ENCODE measurements at regions not wholly inside any gene's neighbourhood (a gene's known extent, or its start where the extent isn't known, plus 50 kb on each side); places are given as distances from the start of the nearest gene placed in this dataset.

GRCh38 chr13:56900549-56901279, 240.0 kb upstream of the PRR20A start:
- no peak for DNase-seq (ENCODE audit: low read depth)

DNA sequence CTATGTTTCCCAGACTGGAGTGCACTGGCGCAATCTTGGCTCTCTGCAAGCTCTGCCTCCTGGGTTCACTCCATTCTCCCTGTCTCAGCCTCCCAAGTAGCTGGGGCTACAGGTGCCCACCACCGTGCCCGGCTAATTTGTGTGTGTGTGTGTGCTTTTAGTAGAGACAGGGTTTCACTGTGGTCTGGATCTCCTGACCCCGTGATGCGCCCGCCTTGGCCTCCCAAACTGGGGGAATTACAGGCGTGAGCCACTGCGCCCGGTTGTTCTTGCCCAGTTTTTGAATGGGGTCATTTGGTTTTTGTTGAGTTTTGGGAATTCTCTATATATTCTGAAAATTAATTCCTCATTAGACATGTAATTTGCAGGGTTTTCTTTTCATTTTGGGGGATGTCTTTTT, 238.4 kb upstream of the PRR20A start:
- no peak for DNase-seq (ENCODE audit: low read depth)

DNA sequence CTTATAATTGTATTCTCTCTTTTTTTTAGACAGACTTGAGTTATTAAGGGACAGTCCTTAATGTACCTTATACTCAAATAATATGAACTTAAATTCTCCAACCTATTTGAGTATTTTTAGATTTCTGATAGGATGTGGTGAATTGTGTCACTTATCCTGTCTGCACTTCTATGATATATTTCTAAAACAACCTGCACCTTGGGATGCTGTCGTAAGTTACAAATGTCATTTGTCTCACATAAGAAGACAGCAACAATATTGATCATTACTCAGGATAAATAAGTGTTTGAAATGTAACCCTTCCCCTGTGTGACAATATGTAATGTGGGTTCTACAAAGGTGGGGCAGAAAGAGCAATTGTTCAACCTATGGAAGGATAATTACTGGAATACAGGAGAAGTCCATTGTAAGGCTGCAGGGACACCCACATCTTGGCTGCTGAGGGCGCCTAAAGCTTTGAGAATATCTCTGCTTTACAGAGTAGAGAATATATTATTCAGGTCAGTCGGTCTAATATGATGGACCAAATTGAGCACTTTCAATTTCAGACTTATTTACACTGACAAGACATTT, 236.9 kb upstream of the PRR20A start:
- DNase-seq (ENCODE audit: low read depth): no peak

GRCh38 chr13:56906909-56907308, 233.8 kb upstream of the PRR20A start:
- no peak for DNase-seq (ENCODE audit: low read depth)

- no peak for DNase-seq (ENCODE audit: low read depth)
Observed at GRCh38 chr13:56907766-56908165, 233.0 kb upstream of the PRR20A start.

GRCh38 chr13:56909896-56910600, 230.7 kb upstream of the PRR20A start:
- DNase-seq (ENCODE audit: low read depth): no peak

GRCh38 chr13:56917966-56918365, 222.8 kb upstream of the PRR20A start:
- no peak for DNase-seq (ENCODE audit: low read depth)

- DNase-seq (ENCODE audit: low read depth): no peak
Observed at GRCh38 chr13:56923626-56924140, 217.0 kb upstream of the PRR20A start.

GRCh38 chr13:56924401-56924800, 216.3 kb upstream of the PRR20A start:
- DNase-seq (ENCODE audit: low read depth): no peak

GRCh38 chr13:56932104-56932503, 208.6 kb upstream of the PRR20A start:
- DNase-seq (ENCODE audit: low read depth): no peak

DNA sequence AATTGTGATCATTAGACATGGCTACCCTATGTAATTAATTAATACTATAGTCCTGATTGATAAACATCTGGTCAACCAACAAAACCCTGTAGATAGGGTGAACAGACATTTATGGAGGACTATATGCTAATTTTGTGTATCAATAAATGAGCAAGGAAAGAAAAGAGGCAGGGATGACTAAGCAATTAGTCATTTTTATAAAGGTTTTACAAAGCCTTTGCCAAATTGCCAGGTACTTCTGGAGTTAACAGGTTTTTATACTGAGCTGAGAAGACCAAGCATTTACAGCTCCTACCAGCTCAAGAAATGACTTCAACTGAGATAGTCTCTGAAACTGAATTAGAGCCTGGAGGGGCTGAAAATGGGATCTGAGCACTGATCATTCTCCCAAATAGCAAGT, 186.8 kb upstream of the PRR20A start:
- no peak for DNase-seq (ENCODE audit: low read depth)

- DNase-seq (ENCODE audit: low read depth): no peak
Observed at GRCh38 chr13:56975647-56976046, 165.1 kb upstream of the PRR20A start.

GRCh38 chr13:56980856-56981255, 159.9 kb upstream of the PRR20A start:
- no peak for DNase-seq (ENCODE audit: low read depth)

DNA sequence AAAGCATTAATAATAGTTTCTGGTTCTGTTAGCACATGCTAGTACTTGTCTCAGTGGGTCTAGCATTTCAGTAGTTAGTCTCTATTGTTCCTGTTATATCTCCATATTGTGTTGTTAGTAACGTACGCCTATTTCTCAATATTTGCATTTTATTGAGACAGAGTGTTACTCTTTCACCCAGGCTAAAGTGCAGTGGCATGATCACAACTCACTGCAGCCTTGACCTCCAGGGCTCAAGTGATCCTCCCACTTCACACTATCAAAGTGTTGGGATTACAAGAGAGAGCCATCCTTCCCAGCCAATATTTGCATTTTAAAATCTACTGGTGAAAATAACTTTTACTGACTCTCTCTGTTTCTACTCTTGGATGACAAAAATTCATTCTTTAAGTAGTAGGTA, 154.6 kb upstream of the PRR20A start:
- no peak for DNase-seq (ENCODE audit: low read depth)

DNA sequence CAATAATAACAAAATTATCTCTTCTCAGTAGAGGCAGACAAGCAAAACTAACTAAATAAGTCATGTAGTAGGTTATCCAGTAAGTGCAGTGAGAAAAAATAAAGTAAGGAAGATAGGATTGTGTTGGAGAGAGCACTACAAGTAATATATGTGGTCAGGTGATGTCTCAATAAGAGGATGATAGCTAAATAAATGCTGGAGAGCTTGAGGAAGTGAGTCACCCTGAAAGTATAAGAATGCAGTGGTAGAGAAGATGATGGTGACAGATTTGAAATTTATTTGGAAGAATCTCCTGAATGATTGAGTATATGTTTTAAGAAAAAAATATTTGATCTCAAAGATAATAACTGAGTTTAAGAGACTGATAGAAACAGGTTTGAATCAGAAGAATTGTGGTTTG, 152.2 kb upstream of the PRR20A start:
- DNase-seq (ENCODE audit: low read depth): no peak

- DNase-seq (ENCODE audit: low read depth): no peak
Observed at GRCh38 chr13:57003682-57004081, 137.0 kb upstream of the PRR20A start.

GRCh38 chr13:57017357-57017756, 123.4 kb upstream of the PRR20A start:
- DNase-seq (ENCODE audit: low read depth): no peak

GRCh38 chr13:57018915-57019314, 121.8 kb upstream of the PRR20A start:
- DNase-seq (ENCODE audit: low read depth): no peak

GRCh38 chr13:57030671-57031070, 110.0 kb upstream of the PRR20A start:
- no peak for DNase-seq (ENCODE audit: low read depth)

DNA sequence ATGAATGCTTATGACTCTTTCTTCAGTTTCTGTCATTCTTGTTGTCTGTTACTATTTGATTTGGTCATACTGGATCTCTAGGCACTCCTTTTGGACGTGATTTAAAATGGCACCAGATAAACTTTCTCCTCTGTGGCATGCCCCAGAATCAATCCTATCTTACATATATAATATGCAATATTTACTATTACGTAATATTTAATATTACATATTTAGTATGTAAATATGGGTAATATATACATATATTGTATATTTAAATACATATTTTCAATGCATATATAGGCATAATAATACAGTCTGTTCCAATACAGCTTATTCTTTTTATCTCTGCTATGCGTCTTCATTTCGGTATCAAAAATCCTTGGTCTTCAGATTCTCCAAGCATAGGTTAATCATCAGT, 104.4 kb upstream of the PRR20A start:
- no peak for DNase-seq (ENCODE audit: low read depth)

DNA sequence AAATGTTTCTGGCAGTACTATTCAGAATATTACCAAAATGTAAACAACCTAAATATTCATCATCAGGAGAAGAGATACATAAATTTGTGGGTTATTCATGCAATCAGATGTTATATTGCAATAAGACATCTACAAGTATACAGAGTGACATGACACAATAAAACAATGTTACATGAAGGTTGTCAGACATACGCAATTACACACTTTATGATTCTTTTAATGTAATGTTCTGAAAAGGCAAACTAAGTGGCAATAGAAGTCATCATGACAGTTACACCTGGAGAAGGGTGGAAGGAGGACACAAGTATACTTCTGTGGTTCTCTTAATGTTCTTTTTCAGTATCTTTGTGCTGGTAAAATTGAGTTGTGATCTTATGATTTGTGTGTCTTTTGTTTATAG, 95.8 kb upstream of the PRR20A start:
- DNase-seq (ENCODE audit: low read depth): no peak

DNA sequence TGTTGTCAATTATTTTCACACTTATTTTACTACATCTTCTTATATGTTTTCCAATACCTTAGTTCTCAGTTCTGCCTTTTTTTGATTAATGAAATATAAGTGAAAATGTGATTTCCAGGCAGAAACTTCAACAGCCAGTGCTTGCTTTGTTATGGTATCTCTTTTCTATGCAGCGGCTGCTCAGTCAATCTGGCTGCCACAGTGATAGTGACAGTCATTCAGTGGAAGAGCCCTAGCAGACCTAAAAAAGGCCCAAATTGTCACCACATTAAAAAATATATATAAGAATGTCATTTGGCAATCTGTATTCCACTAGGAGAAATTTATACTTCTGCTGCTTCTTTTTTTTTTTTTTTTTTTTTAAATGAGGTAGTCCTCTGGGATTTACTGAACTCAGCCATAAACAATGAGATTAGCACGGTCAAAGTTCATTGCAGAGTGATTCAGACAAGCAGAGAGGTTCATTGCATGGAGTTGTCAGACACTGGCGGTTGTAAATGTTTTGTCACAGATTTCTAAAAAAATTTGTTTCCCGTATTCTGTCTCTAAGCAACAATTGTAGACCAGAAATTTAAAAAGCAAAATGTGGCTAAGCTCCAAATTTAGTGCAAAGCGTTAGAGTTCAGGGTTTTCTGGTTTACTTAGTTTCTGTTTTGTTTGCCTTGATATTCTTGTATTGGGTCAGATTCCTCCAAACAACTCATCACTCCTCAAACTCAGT, 94.7 kb upstream of the PRR20A start:
- DNase-seq (ENCODE audit: low read depth): no peak
